Fibroblast of skin of left quadriceps (primary cell): ENCODE measurements at regions not wholly inside any gene's neighbourhood (a gene's known extent, or its start where the extent isn't known, plus 50 kb on each side); places are given as distances from the start of the nearest gene placed in this dataset.
A peak's percentile ranks its signal among the peaks of the same experiment; 100 is the strongest.

Source experiments
- DNase-seq, 2 experiments: peaks; one replicate each; pipeline ENCODE4 v3.0.0-alpha.2; 2013; ENCODE audit warnings: low read depth in 2 of 2

GRCh38 chr1:173400387-173400995 lies 76.6 kb upstream of the PRDX6 start:
- DNase-seq = no peak

DNA sequence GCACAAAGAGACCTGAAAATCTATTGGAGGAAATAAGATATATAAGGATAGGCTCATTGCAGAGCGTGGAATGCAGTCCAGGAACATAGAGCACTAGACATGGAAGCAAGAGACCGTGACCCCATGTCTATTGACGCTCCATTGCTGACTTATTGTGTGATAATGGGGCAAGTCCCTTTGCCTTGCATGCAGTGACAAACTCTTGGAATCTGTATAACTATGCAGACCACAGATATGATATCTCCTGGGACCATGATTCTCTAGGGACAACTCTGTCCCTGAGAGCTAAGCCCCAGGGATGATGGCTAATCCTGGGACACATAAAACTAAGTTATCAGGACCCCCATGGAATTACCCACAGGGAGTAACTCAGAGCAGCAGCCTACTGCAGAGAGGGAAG lies 73.1 kb upstream of the PRDX6 start:
- no peak for DNase-seq

GRCh38 chr1:173405281-173405680 lies 71.9 kb upstream of the PRDX6 start:
- DNase-seq = no peak

DNA sequence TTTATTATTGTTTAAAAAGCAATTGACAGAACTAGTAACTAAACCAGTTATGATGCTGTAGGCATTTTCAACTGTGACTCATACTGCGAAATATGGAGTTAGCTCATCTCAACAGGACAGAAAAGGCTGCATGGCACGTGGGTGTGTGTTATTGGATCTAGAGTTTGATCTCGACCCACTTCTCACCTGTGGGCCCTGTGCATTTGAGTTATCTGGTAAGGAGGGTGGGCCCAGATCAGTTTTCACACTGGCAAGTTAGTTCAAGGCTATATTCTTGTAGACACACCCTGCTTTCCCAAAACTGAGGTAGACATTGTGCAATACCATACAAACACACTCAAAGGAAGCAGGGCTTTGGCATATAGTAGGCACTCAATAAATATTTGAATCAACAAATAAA lies 71.3 kb upstream of the PRDX6 start:
- DNase-seq = peak in 1 of 2 experiments; percentile 27

GRCh38 chr1:173406783-173407230 lies 70.3 kb upstream of the PRDX6 start:
- DNase-seq = no peak

GRCh38 chr1:173407846-173408245 lies 69.3 kb upstream of the PRDX6 start:
- no peak for DNase-seq

GRCh38 chr1:173408886-173409285 lies 68.2 kb upstream of the PRDX6 start:
- no peak for DNase-seq

GRCh38 chr1:173409613-173410012 lies 67.5 kb upstream of the PRDX6 start:
- peak; percentile 65 to 72 for DNase-seq

- DNase-seq = no peak
Observed at GRCh38 chr1:173410133-173410793, 66.9 kb upstream of the PRDX6 start.

GRCh38 chr1:173410794-173411236 lies 66.3 kb upstream of the PRDX6 start:
- no peak for DNase-seq

DNA sequence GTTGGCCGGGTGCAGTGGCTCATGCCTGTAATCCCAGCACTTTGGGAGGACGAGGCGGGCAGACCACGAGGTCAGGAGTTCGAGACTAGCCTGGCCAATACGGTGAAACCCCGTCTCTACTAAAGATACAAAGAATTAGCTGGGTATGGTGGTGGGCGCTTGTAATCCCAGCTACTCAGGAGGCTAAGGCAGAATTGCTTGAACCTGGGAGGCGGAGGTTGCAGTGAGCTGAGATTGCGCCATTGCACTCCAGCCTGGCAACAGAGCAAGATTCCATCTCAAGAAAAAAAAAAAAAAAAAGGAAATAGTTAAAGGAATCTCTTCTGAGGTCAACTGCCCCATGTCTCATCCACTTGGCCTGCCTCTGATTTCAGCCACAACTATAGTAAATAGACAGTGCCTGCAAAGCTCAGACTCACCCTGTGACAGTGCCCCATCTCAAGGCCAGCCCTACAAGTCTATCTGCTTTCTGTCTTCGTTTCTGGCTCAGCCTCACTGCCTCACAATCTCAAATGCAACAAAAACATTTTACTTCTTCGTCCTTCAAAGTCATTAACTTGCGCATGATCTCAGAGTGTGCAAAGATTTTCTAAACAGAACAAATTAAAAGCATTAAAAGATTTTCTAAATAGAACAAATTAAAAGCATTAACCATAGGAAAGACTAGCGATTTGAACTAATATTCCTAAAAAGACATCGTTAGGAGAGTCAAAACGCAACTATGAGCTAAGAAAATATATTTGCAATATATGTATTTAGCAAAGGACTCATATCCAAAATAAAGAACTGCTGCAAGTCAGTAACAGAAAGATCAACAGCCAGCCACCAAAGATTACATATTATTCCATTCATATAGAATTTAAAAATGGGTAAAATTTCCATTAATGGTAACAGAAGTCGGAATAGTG lies 65.0 kb upstream of the PRDX6 start:
- no peak for DNase-seq

DNA sequence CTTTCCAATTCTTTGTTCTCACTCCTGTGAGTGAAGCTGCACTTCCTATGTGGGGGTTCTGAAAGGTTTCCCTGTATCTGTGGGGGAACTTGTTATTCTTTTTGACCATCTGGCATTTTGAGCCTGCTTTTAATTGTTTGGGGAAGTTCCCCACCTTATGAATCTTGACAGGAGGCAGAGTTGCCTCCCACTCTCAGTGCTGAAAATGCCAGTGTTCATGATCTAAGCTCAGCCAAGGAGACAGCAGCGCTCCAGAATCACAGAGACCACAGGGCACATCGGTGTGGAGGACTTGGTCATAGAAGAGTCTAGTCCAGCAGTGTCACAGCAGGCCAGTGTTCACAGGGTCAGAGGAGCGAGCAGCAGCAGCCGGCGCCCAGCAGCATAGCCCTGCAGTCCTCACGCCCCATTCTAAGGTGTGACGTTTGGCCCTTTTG lies 63.8 kb upstream of the PRDX6 start:
- no peak for DNase-seq

DNA sequence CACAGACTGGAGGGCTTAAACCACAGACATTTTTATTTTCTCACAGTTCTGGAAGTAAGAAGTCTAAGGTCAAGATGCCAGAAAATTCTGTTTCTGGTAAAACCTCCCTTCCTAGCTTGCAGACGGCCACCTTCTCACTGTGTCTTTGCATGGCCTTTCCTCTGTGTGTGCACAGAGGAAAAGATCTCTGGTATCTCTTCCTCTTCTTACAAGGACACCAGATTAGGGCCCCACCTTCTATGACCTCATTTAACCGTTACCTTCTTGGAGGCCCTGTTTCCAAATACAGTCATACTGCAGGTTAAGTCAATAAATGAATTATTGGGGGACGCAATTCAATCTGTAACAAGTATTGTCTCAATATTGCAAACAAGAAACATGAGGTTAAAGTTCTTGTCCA lies 63.0 kb upstream of the PRDX6 start:
- no peak for DNase-seq

- DNase-seq = no peak
Observed at GRCh38 chr1:173414539-173415226, 62.5 kb upstream of the PRDX6 start.

- DNase-seq = no peak
Observed at GRCh38 chr1:173415490-173415889, 61.6 kb upstream of the PRDX6 start.

GRCh38 chr1:173415905-173416450 lies 61.2 kb upstream of the PRDX6 start:
- no peak for DNase-seq

- DNase-seq = no peak
Observed at GRCh38 chr1:173417563-173417962, 59.6 kb upstream of the PRDX6 start.

DNA sequence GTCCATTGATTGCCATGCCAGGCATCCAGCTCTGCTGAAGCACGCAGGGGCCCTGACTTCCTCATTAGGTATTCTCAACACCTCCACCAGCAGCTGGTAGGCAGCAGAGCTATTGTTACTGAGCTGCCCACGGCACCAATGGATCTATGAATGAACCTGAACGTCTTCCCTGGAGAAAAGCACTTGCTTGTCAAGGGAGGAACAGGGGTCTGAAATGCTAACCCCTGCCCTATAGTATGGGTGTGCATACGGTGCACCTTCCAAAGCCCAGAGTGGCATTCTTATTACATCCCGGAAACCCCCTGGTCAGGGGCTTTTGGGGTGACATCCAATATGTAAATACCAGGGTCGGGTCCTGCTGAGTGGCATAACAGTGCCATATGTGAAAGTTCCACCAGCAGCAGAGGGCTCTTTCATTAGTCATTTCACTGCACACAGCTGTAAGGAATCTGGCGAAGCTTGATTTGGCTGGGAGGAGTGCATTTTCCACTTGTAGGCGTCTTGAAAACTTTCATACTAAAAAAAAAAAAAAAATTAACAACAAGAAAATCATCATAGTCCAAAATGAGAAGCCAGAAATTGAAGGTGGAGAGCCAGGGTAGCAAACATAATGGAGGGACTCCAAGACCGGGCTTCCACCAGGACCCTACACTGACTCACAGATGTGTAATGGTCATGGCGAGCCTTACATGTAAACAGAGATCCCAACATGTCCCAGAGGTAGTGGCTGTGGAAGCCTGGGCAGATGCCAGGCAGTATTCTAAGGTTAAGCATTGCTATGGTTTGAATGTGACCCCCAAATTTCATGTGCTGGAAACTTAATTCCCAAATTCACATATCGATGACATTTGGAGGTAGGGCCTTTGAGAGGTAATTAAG lies 58.8 kb upstream of the PRDX6 start:
- no peak for DNase-seq

GRCh38 chr1:173420330-173420806 lies 56.8 kb upstream of the PRDX6 start:
- peak; percentile 60 to 65 for DNase-seq

GRCh38 chr1:173421286-173421685 lies 55.8 kb upstream of the PRDX6 start:
- DNase-seq = no peak
